HepG2 (cell line): ENCODE measurements at regions not wholly inside any gene's neighbourhood (a gene's known extent, or its start where the extent isn't known, plus 50 kb on each side); places are given as distances from the start of the nearest gene placed in this dataset.

ENCODE experiments used
- ELF3 ChIP-seq: IDR thresholded peaks from 2 replicates; pipeline ENCODE4 v1.6.1; 2016; ENCODE audit warnings: missing genetic modification reagents, missing compliant biosample characterization
- GLI4 ChIP-seq: sonication (generic); formaldehyde crosslinking; IDR thresholded peaks from 2 replicates; pipeline ENCODE4 v1.5.1; 2020; ENCODE audit warnings: missing genetic modification reagents, mild to moderate bottlenecking, moderate library complexity, borderline replicate concordance
- GRHL1 ChIP-seq: sonication (generic); formaldehyde crosslinking; conservative IDR thresholded peaks from 2 replicates; pipeline ENCODE4 v1.8.0; 2022; ENCODE audit warnings: missing genetic modification reagents
- HMGA1 ChIP-seq: sonication (generic); formaldehyde crosslinking; conservative IDR thresholded peaks from 2 replicates; pipeline ENCODE4 v1.4.0; 2020; ENCODE audit warnings: missing genetic modification reagents
- MAF1 ChIP-seq: sonication (generic); formaldehyde crosslinking; IDR thresholded peaks from 2 replicates; pipeline ENCODE4 v1.5.0; 2020; ENCODE audit warnings: missing genetic modification reagents, borderline replicate concordance
- MEIS2 ChIP-seq: sonication (generic); formaldehyde crosslinking; IDR thresholded peaks from 2 replicates; pipeline ENCODE4 v1.9.0; 2021; ENCODE audit warnings: mild to moderate bottlenecking, missing genetic modification reagents
- NAIF1 ChIP-seq: sonication (generic); formaldehyde crosslinking; IDR thresholded peaks from 2 replicates; pipeline ENCODE4 v1.5.0; 2020; ENCODE audit warnings: mild to moderate bottlenecking, missing genetic modification reagents, borderline replicate concordance
- NFE2L1 ChIP-seq: sonication (generic); formaldehyde crosslinking; IDR thresholded peaks from 2 replicates; pipeline ENCODE4 v1.4.0; 2020; ENCODE audit warnings: missing genetic modification reagents, mild to moderate bottlenecking, borderline replicate concordance
- PAF1 ChIP-seq: IDR thresholded peaks from 2 replicates; pipeline ENCODE4 v1.6.1; 2016; ENCODE audit warnings: missing genetic modification reagents, missing compliant biosample characterization
- PATZ1 ChIP-seq: sonication (generic); formaldehyde crosslinking; IDR thresholded peaks from 2 replicates; pipeline ENCODE4 v1.4.0; 2020; ENCODE audit warnings: missing genetic modification reagents
- RELA ChIP-seq: sonication (generic); formaldehyde crosslinking; IDR thresholded peaks from 2 replicates; pipeline ENCODE4 v1.4.0; 2020; ENCODE audit warnings: missing genetic modification reagents
- SNAPC2 ChIP-seq: sonication (generic); formaldehyde crosslinking; IDR thresholded peaks from 2 replicates; pipeline ENCODE4 v1.8.1; 2022; ENCODE audit warnings: mild to moderate bottlenecking, missing genetic modification reagents
- STAG1 ChIP-seq: sonication (generic); formaldehyde crosslinking; IDR thresholded peaks from 2 replicates; pipeline ENCODE4 v1.4.0; 2020; ENCODE audit warnings: missing genetic modification reagents
- TRAFD1 ChIP-seq: sonication (generic); formaldehyde crosslinking; IDR thresholded peaks from 2 replicates; pipeline ENCODE4 v1.5.1; 2020; ENCODE audit warnings: missing genetic modification reagents, mild to moderate bottlenecking, borderline replicate concordance
- ZBTB8A ChIP-seq: sonication (generic); formaldehyde crosslinking; IDR thresholded peaks from 2 replicates; pipeline ENCODE4 v1.4.0; 2020; ENCODE audit warnings: mild to moderate bottlenecking, low read depth, missing genetic modification reagents, borderline replicate concordance
- ZFY ChIP-seq: sonication (generic); formaldehyde crosslinking; IDR thresholded peaks from 2 replicates; pipeline ENCODE4 v1.4.0; 2020; ENCODE audit warnings: missing genetic modification reagents
- ZNF33A ChIP-seq: sonication (generic); formaldehyde crosslinking; IDR thresholded peaks from 2 replicates; pipeline ENCODE4 v1.5.1; 2020; ENCODE audit warnings: missing genetic modification reagents, mild to moderate bottlenecking, moderate library complexity, borderline replicate concordance
- ZNF460 ChIP-seq: sonication (generic); formaldehyde crosslinking; IDR thresholded peaks from 2 replicates; pipeline ENCODE4 v1.5.1; 2020; ENCODE audit warnings: missing genetic modification reagents, mild to moderate bottlenecking, borderline replicate concordance
- ZNF562 ChIP-seq: sonication (generic); formaldehyde crosslinking; IDR thresholded peaks from 2 replicates; pipeline ENCODE4 v1.8.0; 2022; ENCODE audit warnings: missing genetic modification reagents, borderline replicate concordance
- ZNF720 ChIP-seq: sonication (generic); formaldehyde crosslinking; IDR thresholded peaks from 2 replicates; pipeline ENCODE4 v1.4.0; 2020; ENCODE audit warnings: missing genetic modification reagents
- ZNF788 ChIP-seq: sonication (generic); formaldehyde crosslinking; IDR thresholded peaks from 2 replicates; pipeline ENCODE4 v1.5.0; 2020; ENCODE audit warnings: mild to moderate bottlenecking, missing genetic modification reagents, borderline replicate concordance
- ZSCAN25 ChIP-seq: sonication (generic); formaldehyde crosslinking; IDR thresholded peaks from 2 replicates; pipeline ENCODE4 v1.8.0; 2022; ENCODE audit warnings: mild to moderate bottlenecking, missing genetic modification reagents
- TF ChIP-seq, protein P1 (sequence below): sonication (generic); formaldehyde crosslinking; IDR thresholded peaks from 2 replicates; pipeline ENCODE4 v1.4.0; 2020; ENCODE audit warnings: missing genetic modification reagents, mild to moderate bottlenecking, borderline replicate concordance

DNA sequence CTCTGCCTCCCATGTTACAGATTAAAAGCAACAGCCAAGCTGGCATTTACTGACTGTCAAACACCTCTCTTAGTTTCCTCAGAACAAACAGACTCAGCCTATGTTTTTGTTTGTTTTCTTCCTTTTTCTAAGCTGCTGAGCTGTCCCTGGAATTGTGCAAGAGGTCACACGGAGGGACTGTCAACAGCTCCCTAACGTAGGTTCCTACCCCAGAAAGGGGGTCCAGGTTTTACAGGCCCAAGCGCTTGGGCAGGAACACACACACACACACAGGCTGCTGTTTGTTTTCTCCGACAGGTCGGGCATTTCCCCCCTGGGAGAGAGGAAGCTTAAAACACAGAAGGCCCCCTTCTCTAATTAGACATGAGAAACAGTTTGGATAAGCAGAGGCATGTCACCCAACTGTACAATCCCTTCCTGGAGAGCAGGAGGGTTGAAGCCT lies 739.6 kb upstream of the TBX3 start (continued):
- TF ChIP-seq GLI4 (CRISPR knock-in tag) (0 out of 2 replicates have a peak, but pooled peaks have one; percentile 43), PATZ1 (CRISPR knock-in tag) (peak; percentile 98), ZNF720 (CRISPR knock-in tag) (no peak), ZNF562 (CRISPR knock-in tag) (no peak), RELA (CRISPR knock-in tag) (no peak), ZBTB8A (no peak), GRHL1 (CRISPR knock-in tag) (no peak), PAF1 (no peak), ZNF33A (CRISPR knock-in tag) (no peak), MAF1 (CRISPR knock-in tag) (0 out of 2 replicates have a peak, but pooled peaks have one; percentile 39), ELF3 (CRISPR knock-in tag) (peak; percentile 98), ZSCAN25 (CRISPR knock-in tag) (peak; percentile 99), NFE2L1 (no peak), TRAFD1 (CRISPR knock-in tag) (no peak), NAIF1 (no peak), ZNF788 (peak; percentile 96; the same call in 1 of the 2 replicates), HMGA1 (CRISPR knock-in tag) (no peak), SNAPC2 (CRISPR knock-in tag) (peak; percentile 70; the same call in 1 of the 2 replicates), MEIS2 (CRISPR knock-in tag) (peak; percentile 99), ZFY (peak; percentile 79), ZNF460 (CRISPR knock-in tag) (peak; percentile 63; the same call in 1 of the 2 replicates), STAG1 (CRISPR knock-in tag) (peak; percentile 45)
- TF ChIP-seq, protein P1, sequence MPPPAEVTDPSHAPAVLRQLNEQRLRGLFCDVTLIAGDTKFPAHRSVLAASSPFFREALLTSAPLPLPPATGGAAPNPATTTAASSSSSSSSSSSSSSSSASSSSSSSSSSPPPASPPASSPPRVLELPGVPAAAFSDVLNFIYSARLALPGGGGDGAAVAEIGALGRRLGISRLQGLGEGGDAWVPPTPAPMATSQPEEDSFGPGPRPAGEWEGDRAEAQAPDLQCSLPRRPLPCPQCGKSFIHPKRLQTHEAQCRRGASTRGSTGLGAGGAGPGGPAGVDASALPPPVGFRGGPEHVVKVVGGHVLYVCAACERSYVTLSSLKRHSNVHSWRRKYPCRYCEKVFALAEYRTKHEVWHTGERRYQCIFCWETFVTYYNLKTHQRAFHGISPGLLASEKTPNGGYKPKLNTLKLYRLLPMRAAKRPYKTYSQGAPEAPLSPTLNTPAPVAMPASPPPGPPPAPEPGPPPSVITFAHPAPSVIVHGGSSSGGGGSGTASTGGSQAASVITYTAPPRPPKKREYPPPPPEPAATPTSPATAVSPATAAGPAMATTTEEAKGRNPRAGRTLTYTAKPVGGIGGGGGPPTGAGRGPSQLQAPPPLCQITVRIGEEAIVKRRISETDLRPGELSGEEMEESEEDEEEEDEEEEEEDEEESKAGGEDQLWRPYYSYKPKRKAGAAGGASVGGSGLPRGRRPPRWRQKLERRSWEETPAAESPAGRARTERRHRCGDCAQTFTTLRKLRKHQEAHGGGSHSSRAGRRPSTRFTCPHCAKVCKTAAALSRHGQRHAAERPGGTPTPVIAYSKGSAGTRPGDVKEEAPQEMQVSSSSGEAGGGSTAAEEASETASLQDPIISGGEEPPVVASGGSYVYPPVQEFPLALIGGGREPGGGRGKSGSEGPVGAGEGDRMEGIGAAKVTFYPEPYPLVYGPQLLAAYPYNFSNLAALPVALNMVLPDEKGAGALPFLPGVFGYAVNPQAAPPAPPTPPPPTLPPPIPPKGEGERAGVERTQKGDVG: peak; percentile 80
